ENCODE measurements at regions not wholly inside any gene's neighbourhood (a gene's known extent, or its start where the extent isn't known, plus 50 kb on each side); places are given as distances from the start of the nearest gene placed in this dataset.

GRCh38 chr4:89570931-89571330, 263.3 kb upstream of the GPRIN3 start:
- Histone ChIP-seq H3K27me3 (replicated peaks; ENCODE audit: insufficient read depth, low read length) (no peaks in the 10 kb centered on the region), H3K27ac (ENCODE audit: low read length) (no peak overlapping the region), H3F3A (ENCODE audit: insufficient read depth, low read length) (no peaks in the 10 kb centered on the region), H2AFZ (ENCODE audit: low read length) (no peak overlapping the region), H3K9me3 (replicated peaks; ENCODE audit: insufficient read depth, low read length) (no peaks in the 10 kb centered on the region), H3K4me1 (ENCODE audit: low read length) (no peaks in the 10 kb centered on the region), H3K9ac (ENCODE audit: low read length) (no peak overlapping the region), H3K9me2 (replicated peaks; ENCODE audit: insufficient read depth, low read length) (no peaks in the 10 kb centered on the region), H3K4me3 (ENCODE audit: low read length) (no peak overlapping the region), H4K20me1 (ENCODE audit: insufficient read depth, low read length) (no peaks in the 10 kb centered on the region), H3K36me3 (replicated peaks; ENCODE audit: insufficient read depth, low read length) (no peaks in the 10 kb centered on the region), H3K4me2 (ENCODE audit: low read depth, low read length) (no peak overlapping the region), H3K79me2 (ENCODE audit: low read length) (no peaks in the 10 kb centered on the region)
- DNase-seq, result no peak
- TF ChIP-seq EZH2phosphoT487 (IDR thresholded peaks at IDR 0.05; ENCODE audit: low read length) (no peak), EZH2 (optimal IDR thresholded peaks at IDR 0.05; ENCODE audit: low read depth, low read length) (no peak), CTCF (IDR thresholded peaks at IDR 0.05; ENCODE audit: low read length) (no peak)

GRCh38 chr4:89567936-89568335, 260.3 kb upstream of the GPRIN3 start:
- no peaks in the 10 kb centered on the region for H3K79me2 ChIP-seq (ENCODE audit: low read length)
- no peak for DNase-seq
- H3K27me3 ChIP-seq (replicated peaks; ENCODE audit: insufficient read depth, low read length), result no peaks in the 10 kb centered on the region
- TF ChIP-seq CTCF (IDR thresholded peaks at IDR 0.05; ENCODE audit: low read length) (no peak), EZH2 (optimal IDR thresholded peaks at IDR 0.05; ENCODE audit: low read depth, low read length) (no peak), EZH2phosphoT487 (IDR thresholded peaks at IDR 0.05; ENCODE audit: low read length) (no peak)
- no peak overlapping the region for H3K4me2 ChIP-seq (ENCODE audit: low read depth, low read length)
- H3K27ac ChIP-seq (ENCODE audit: low read length), result no peak overlapping the region
- no peak overlapping the region for H2AFZ ChIP-seq (ENCODE audit: low read length)
- H3K4me1 ChIP-seq (ENCODE audit: low read length), result no peaks in the 10 kb centered on the region
- H3K36me3 ChIP-seq (replicated peaks; ENCODE audit: insufficient read depth, low read length), result no peaks in the 10 kb centered on the region
- H3K9me3 ChIP-seq (replicated peaks; ENCODE audit: insufficient read depth, low read length), result no peaks in the 10 kb centered on the region
- no peaks in the 10 kb centered on the region for H3K9me2 ChIP-seq (replicated peaks; ENCODE audit: insufficient read depth, low read length)
- no peak overlapping the region for H3K9ac ChIP-seq (ENCODE audit: low read length)
- no peaks in the 10 kb centered on the region for H3F3A ChIP-seq (ENCODE audit: insufficient read depth, low read length)
- no peaks in the 10 kb centered on the region for H4K20me1 ChIP-seq (ENCODE audit: insufficient read depth, low read length)
- no peak overlapping the region for H3K4me3 ChIP-seq (ENCODE audit: low read length)

DNA sequence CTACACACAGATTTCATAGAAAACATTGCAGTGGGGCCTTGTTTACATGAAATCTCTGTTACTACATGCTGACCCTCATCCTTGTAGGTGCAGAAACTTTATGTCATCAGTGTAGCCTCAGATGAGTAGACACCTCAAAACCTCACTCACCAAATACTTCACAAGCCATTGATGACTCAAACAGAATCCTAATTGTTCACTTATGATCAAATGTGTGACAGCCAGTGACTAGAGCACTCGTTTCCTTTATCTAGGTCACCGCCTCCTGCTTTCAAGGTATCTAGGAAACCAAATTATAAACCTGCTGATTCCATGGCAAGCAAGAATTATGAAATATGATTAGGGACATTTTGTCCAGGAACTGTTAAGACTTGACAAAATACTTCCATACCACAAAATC, 255.8 kb upstream of the GPRIN3 start:
- Histone ChIP-seq H3K27ac (ENCODE audit: low read length) (no peak overlapping the region), H3K79me2 (ENCODE audit: low read length) (no peaks in the 10 kb centered on the region), H3F3A (ENCODE audit: insufficient read depth, low read length) (no peaks in the 10 kb centered on the region), H4K20me1 (ENCODE audit: insufficient read depth, low read length) (no peaks in the 10 kb centered on the region), H3K36me3 (replicated peaks; ENCODE audit: insufficient read depth, low read length) (no peaks in the 10 kb centered on the region), H3K27me3 (replicated peaks; ENCODE audit: insufficient read depth, low read length) (no peaks in the 10 kb centered on the region), H3K4me3 (ENCODE audit: low read length) (no peak overlapping the region), H3K9me3 (replicated peaks; ENCODE audit: insufficient read depth, low read length) (no peaks in the 10 kb centered on the region), H3K9ac (ENCODE audit: low read length) (no peak overlapping the region), H3K4me2 (ENCODE audit: low read depth, low read length) (no peak overlapping the region), H3K9me2 (replicated peaks; ENCODE audit: insufficient read depth, low read length) (no peaks in the 10 kb centered on the region), H2AFZ (ENCODE audit: low read length) (no peak overlapping the region), H3K4me1 (ENCODE audit: low read length) (no peaks in the 10 kb centered on the region)
- no peak for DNase-seq
- TF ChIP-seq EZH2 (optimal IDR thresholded peaks at IDR 0.05; ENCODE audit: low read depth, low read length) (no peak), EZH2phosphoT487 (IDR thresholded peaks at IDR 0.05; ENCODE audit: low read length) (no peak), CTCF (IDR thresholded peaks at IDR 0.05; ENCODE audit: low read length) (no peak)

Measured in MM.1S (cell line).